ENCODE measurements at regions not wholly inside any gene's neighbourhood (a gene's known extent, or its start where the extent isn't known, plus 50 kb on each side); places are given as distances from the start of the nearest gene placed in this dataset.

DNA sequence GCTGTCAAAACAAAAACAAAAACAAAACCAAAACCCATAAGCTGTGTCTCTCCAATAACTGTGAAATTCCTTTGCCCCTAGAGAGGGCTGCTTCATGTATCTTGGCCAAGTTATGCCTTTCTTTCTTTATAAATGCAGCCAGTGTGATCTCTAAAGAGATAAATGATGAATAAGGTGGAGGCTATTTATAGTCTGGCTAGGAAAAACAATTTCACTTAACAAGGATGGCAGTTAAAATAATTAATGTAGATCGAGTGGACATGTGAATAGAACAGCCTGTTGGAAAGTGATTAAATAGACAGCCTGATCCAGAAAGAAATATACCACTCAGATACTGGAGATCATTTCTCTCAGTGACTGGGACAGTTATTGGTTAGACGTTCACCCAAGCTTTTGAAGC is 1666.9 kb upstream of the CELF4 start:
- DNase-seq (ENCODE audit: low read depth in 1 of 2, low spot score in 2 of 2), result no peak
- Histone ChIP-seq H3K4me2 (ENCODE audit: insufficient read depth in 1 of 2, low read depth in 2 of 2, low read length in 2 of 2) (no peak overlapping the region), H3K27me3 (replicated peaks in 1 of 4; ENCODE audit: control insufficient read depth in 3 of 4, extremely low read depth in 1 of 4, insufficient read depth in 3 of 4, low read length in 3 of 4) (no peaks in the 10 kb centered on the region), H3K27ac (ENCODE audit: low read depth, low read length) (no peak overlapping the region), H3K56ac (replicated peaks; ENCODE audit: insufficient read length, low read depth, low read length) (no peak overlapping the region), H2AK5ac (ENCODE audit: low read depth, low read length) (no peak overlapping the region), H3K23me2 (ENCODE audit: low read depth, low read length) (no peaks in the 10 kb centered on the region), H2BK15ac (ENCODE audit: low read length) (no peak overlapping the region), H3K4ac (replicated peaks; ENCODE audit: insufficient read length, low read depth, low read length) (no peak overlapping the region), H4K8ac (ENCODE audit: extremely low read depth, insufficient read depth, low read length) (no peak overlapping the region), H4K5ac (ENCODE audit: insufficient read length, low read depth, low read length) (no peak overlapping the region), H2BK120ac (replicated peaks; ENCODE audit: low read depth, low read length) (no peak overlapping the region), H3K18ac (ENCODE audit: extremely low read depth, low read length) (no peak overlapping the region), H2BK12ac (ENCODE audit: low read depth, low read length) (no peak overlapping the region), H3K4me3 (ENCODE audit: extremely low read depth in 1 of 4, insufficient read depth in 2 of 4, low read depth in 3 of 4, low read length in 4 of 4) (no peak overlapping the region), H3K36me3 (ENCODE audit: control insufficient read depth in 2 of 4, insufficient read depth in 4 of 4, low read length in 3 of 4) (peaks cover 0 to 2% (median 0%) of the 10 kb centered on the region in 4 experiments; a peak in 2 of 8 replicates), H3K9ac (replicated peaks in 1 of 4; ENCODE audit: extremely low read depth in 1 of 4, low read depth in 3 of 4, low read length in 3 of 4) (no peak overlapping the region), H2AFZ (ENCODE audit: low read length) (no peak overlapping the region), H3K14ac (ENCODE audit: insufficient read length) (no peak overlapping the region), H4K20me1 (replicated peaks in 1 of 2; ENCODE audit: control insufficient read depth in 1 of 2, insufficient read depth in 2 of 2, low read length in 2 of 2) (no peaks in the 10 kb centered on the region), H2BK5ac (ENCODE audit: low read depth, low read length) (no peak overlapping the region), H3K79me2 (ENCODE audit: control insufficient read depth in 1 of 2, insufficient read depth in 2 of 2, low read length in 2 of 2) (no peaks in the 10 kb centered on the region), H2BK20ac (ENCODE audit: low read length) (no peak overlapping the region), H3K9me3 (ENCODE audit: insufficient read depth in 2 of 2, low read depth in 1 of 2, low read length in 1 of 2) (peaks cover 8 to 21% of the 10 kb centered on the region in 2 experiments; a peak in 3 of 4 replicates), H4K91ac (replicated peaks; ENCODE audit: insufficient read length, low read length) (no peak overlapping the region), H3K79me1 (ENCODE audit: low read depth, low read length) (no peaks in the 10 kb centered on the region), H3K23ac (ENCODE audit: insufficient read length) (no peak overlapping the region), H3K4me1 (replicated peaks in 1 of 4; ENCODE audit: control insufficient read depth in 3 of 4, insufficient read depth in 4 of 4, low read length in 3 of 4) (peaks cover 0 to 2% (median 1%) of the 10 kb centered on the region in 4 experiments; a peak in 2 of 7 replicates)
- FAIRE-seq, result no peak
- WGBS, 2 experiments (ENCODE audit: extremely low coverage in 1 of 2, insufficient coverage in 1 of 2, insufficient read length in 1 of 2, insufficient replicate concordance in 2 of 2, low coverage in 1 of 2, low lambda C conversion rate in 2 of 2, missing lambda C conversion rate in 1 of 2), result 88% methylated on average over 2 of the region's 2 CpGs; no CpG with 5 or more reads in 1 of the 2 experiments
- CTCF ChIA-PET (ENCODE audit: partially characterized antibody), result no interaction called here
- TF ChIP-seq EGR1 (IDR thresholded peaks at IDR 0.05; ENCODE audit: borderline replicate concordance, low read depth, low read length) (no peak), NANOG (IDR thresholded peaks at IDR 0.05; ENCODE audit: insufficient read depth, low read depth, low read length, poor library complexity, severe bottlenecking) (no peak), POU5F1 (IDR thresholded peaks at IDR 0.05; ENCODE audit: low read depth, low read length) (no peak), CEBPB (IDR thresholded peaks at IDR 0.05; ENCODE audit: low read depth, low read length) (no peak), RFX5 (IDR thresholded peaks at IDR 0.05; ENCODE audit: borderline replicate concordance, low read depth, low read length) (no peak), JUN (IDR thresholded peaks at IDR 0.05; ENCODE audit: low read depth, low read length) (no peak)
- POLR2A ChIA-PET (ENCODE audit: partially characterized antibody), result no interaction called here

All from H1 (cell line).